Retinal pigment epithelial cell (primary cell): ENCODE measurements at regions not wholly inside any gene's neighbourhood (a gene's known extent, or its start where the extent isn't known, plus 50 kb on each side); places are given as distances from the start of the nearest gene placed in this dataset.
"Not testable (repeated sequence)": the region's sequence is repeated elsewhere in the genome, so short reads cannot be mapped to it uniquely, and the experiment has no call there.

Experiments
- DNase-seq: peaks from one replicate; pipeline ENCODE4 v3.0.0-alpha.2; 2010; ENCODE audit warnings: low read depth
- H3K4me3 ChIP-seq: 2 replicates; pipeline ENCODE4 v1.5.1; 2011; ENCODE audit warnings: mild to moderate bottlenecking, low read length, control low read depth, moderate library complexity
- TF ChIP-seq, protein P1 (sequence below): conservative IDR thresholded peaks from 2 replicates; pipeline ENCODE4 v1.5.1; 2011; ENCODE audit warnings: low read depth, low read length, control low read depth, inconsistent platforms

- TF ChIP-seq, protein P1, sequence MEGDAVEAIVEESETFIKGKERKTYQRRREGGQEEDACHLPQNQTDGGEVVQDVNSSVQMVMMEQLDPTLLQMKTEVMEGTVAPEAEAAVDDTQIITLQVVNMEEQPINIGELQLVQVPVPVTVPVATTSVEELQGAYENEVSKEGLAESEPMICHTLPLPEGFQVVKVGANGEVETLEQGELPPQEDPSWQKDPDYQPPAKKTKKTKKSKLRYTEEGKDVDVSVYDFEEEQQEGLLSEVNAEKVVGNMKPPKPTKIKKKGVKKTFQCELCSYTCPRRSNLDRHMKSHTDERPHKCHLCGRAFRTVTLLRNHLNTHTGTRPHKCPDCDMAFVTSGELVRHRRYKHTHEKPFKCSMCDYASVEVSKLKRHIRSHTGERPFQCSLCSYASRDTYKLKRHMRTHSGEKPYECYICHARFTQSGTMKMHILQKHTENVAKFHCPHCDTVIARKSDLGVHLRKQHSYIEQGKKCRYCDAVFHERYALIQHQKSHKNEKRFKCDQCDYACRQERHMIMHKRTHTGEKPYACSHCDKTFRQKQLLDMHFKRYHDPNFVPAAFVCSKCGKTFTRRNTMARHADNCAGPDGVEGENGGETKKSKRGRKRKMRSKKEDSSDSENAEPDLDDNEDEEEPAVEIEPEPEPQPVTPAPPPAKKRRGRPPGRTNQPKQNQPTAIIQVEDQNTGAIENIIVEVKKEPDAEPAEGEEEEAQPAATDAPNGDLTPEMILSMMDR = no peak
- DNase-seq = no peak
- no peak overlapping the region for H3K4me3 ChIP-seq
These were observed 82.6 kb upstream of the WIPF1 start for GRCh38 chr2:174680221-174680620.

DNA sequence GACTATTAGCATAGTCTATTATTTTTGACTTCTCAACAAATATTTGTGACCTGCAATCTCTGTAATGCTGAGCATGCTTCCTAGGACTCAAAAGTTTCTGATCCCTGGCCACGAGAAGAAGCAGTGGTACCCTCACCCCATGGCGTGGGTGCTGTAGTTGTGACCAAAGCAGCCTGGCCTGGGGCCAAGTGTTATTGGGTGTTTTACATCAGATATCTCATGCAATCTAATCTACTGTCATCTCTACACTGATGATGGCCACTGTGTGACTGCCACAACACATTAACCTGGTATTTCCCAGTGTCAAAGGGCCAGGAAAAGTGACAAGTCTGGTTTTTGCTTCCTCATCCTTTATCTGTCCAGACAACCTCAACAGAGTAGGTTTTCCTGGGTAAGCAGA, 80.8 kb upstream of the WIPF1 start:
- H3K4me3 ChIP-seq = no peak overlapping the region
- TF ChIP-seq, protein P1 = no peak
- no peak for DNase-seq

DNA sequence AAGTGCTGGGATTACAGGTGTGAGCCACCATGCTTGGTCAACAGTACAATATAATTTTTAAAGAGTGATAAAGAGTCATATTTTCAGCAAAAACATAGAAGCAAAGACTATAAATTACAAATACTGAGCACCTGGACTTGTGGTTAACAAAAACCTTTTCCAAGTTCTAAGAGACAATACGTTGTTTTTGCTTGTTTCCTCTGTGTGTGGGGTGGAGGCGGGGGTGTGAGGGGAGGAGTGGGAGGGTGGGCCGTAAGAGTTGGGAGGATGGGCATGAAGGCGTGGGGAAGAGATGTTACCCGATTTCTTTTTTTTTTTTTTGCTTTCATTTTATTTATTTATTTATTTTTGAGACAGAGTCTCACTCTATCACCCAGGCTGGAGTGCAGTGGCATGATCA, 78.0 kb upstream of the WIPF1 start:
- DNase-seq = no peak
- H3K4me3 ChIP-seq = no peak overlapping the region
- TF ChIP-seq, protein P1 = no peak

- DNase-seq = no peak
- TF ChIP-seq, protein P1 = no peak
- no peak overlapping the region for H3K4me3 ChIP-seq
These were observed 76.3 kb upstream of the WIPF1 start for GRCh38 chr2:174673876-174674275.

DNA sequence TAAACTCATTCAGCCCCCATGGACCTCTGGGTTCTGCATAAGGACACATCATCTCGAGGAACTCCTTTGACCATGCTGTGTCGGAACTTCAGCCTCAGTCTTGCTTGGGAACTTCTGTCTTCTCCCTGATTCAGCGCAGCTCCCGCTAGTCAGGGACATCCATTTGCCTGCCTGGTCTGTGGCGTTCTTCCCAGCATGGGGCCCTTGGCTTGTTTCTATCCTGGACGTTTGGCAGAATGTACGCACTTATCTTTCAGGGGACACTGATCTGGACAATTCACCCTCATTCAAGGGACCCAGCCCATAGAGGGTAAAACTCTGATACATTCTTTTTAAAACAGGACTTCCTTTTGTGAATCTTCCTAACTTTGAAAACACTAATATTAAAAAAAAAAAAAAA, 75.8 kb upstream of the WIPF1 start:
- TF ChIP-seq, protein P1 = no peak
- H3K4me3 ChIP-seq = no peak overlapping the region
- no peak for DNase-seq

DNA sequence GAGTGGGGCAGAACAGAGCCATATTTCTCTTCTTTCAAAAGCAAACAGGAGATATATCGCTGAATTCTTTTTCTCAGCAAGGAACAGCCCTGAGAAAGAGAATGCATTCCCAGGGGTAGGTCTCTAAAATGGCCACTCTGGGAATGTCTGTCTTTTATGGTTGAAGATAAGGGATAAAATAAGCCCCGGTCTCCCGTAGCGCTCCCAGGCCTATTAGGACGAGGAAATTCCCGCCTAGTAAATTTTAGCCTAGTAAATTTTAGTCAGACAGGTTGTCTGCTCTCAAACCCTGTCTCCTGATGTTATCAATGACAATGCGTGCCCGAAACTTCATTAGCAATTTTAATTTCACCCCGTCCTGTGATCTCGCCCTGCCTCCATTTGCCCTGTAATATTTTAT, 73.9 kb upstream of the WIPF1 start:
- H3K4me3 ChIP-seq, DNase-seq: not testable (repeated sequence)

GRCh38 chr2:174670446-174670845, 72.8 kb upstream of the WIPF1 start:
- DNase-seq = no peak
- TF ChIP-seq, protein P1 = no peak
- H3K4me3 ChIP-seq = no peak overlapping the region

GRCh38 chr2:174669336-174669735, 71.7 kb upstream of the WIPF1 start:
- TF ChIP-seq, protein P1 = no peak
- no peak overlapping the region for H3K4me3 ChIP-seq
- no peak for DNase-seq
